ENCODE measurements at regions not wholly inside any gene's neighbourhood (a gene's known extent, or its start where the extent isn't known, plus 50 kb on each side); places are given as distances from the start of the nearest gene placed in this dataset.
A peak's percentile ranks its signal among the peaks of the same experiment; 100 is the strongest.
"Not testable (repeated sequence)": the region's sequence is repeated elsewhere in the genome, so short reads cannot be mapped to it uniquely, and the experiment has no call there.

- H3K4me2 ChIP-seq = no peak overlapping the region
- H3K9ac ChIP-seq = no peak overlapping the region
- no peaks in the 10 kb centered on the region for H4K20me1 ChIP-seq
- peaks cover 0 to 30% (median 4%) of the 10 kb centered on the region in 11 experiments; a peak in 5 of 22 replicates for H3K36me3 ChIP-seq
- H3K4me1 ChIP-seq = no peaks in the 10 kb centered on the region
- H3K27me3 ChIP-seq = peaks cover 0 to 46% (median 20%) of the 10 kb centered on the region in 11 experiments; a peak in 15 of 22 replicates
- H3K9me3 ChIP-seq (replicated peaks in 1 of 11) = peaks cover 44 to 65% (median 53%) of the 10 kb centered on the region in 11 experiments
- H3K27ac ChIP-seq = no peak overlapping the region
- H3K4me3 ChIP-seq = no peak overlapping the region
- no peak for TF ChIP-seq Cebpa-rat (IDR thresholded peaks at IDR 0.05)
Observed at GRCh38 chrX:65072590-65072989, 96.3 kb upstream of the ZC4H2 start.

DNA sequence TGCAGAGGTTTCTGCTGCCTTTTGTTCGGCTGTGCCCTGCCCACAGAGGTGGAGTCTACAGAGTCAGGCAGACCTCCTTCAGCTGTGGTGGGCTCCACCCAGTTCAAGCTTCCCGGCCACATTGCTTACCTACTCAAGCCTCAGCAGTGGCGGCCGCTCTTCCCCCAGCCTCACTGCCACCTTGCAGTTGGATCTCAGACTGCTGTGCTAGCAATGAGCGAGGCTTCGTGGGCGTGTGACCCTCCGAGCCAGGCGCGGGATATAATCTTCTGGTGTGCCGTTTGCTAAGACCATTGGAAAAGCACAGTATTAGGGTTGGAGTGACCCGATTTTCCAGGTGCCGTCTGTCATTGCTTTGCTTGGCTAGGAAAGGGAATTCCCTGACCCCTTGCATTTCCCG lies 82.4 kb upstream of the ZC4H2 start:
- H3K4me2 ChIP-seq = not testable (repeated sequence)

GRCh38 chrX:65045001-65045400 lies 68.8 kb upstream of the ZC4H2 start:
- no peak overlapping the region for H3K4me3 ChIP-seq
- TF ChIP-seq Cebpa-rat (IDR thresholded peaks at IDR 0.05) = no peak
- H4K20me1 ChIP-seq = no peaks in the 10 kb centered on the region
- 0 out of 20 replicates have a peak, but pooled peaks cover 0 to 6% (median 0%) of the 10 kb centered on the region in 10 experiments for H3K4me1 ChIP-seq
- peak overlapping the region in 2 of 11 experiments; percentile 29 to 34; a peak in 3 of 22 replicates for H3K27ac ChIP-seq
- 0 out of 22 replicates have a peak overlapping the region, but pooled peaks of 1 of the 11 experiments have one; percentile 9 for H3K4me2 ChIP-seq
- peaks cover 0 to 33% (median 14%) of the 10 kb centered on the region in 11 experiments; a peak in 9 of 22 replicates for H3K27me3 ChIP-seq
- H3K9me3 ChIP-seq (replicated peaks in 1 of 11) = peaks cover 29 to 52% (median 40%) of the 10 kb centered on the region in 11 experiments
- H3K36me3 ChIP-seq = no peaks in the 10 kb centered on the region; a peak in 1 of 22 replicates
- H3K9ac ChIP-seq = no peak overlapping the region

More for the DNA sequence above, 82.4 kb upstream of the ZC4H2 start:
- H3K9ac ChIP-seq, H3K4me1 ChIP-seq, H4K20me1 ChIP-seq, H3K27ac ChIP-seq, H3K4me3 ChIP-seq, H3K36me3 ChIP-seq: not testable (repeated sequence)
- Histone ChIP-seq H3K27me3 (peaks cover 0 to 30% (median 4%) of the 10 kb centered on the region in 11 experiments; a peak in 9 of 22 replicates), H3K9me3 (replicated peaks in 1 of 11) (peaks cover 22 to 41% (median 36%) of the 10 kb centered on the region in 11 experiments; a peak in 21 of 22 replicates)

- H4K20me1 ChIP-seq = no peaks in the 10 kb centered on the region
- H3K27me3 ChIP-seq = peaks cover 0 to 49% (median 10%) of the 10 kb centered on the region in 11 experiments; a peak in 9 of 22 replicates
- peak overlapping the region; percentile 53 to 87 (median 84) for H3K27ac ChIP-seq
- peak overlapping the region; percentile 74 to 85 (median 82) for H3K9ac ChIP-seq
- TF ChIP-seq Cebpa-rat (IDR thresholded peaks at IDR 0.05) = no peak
- peak overlapping the region; percentile 48 to 75 (median 67) for H3K4me2 ChIP-seq
- peaks cover 0 to 11% (median 9%) of the 10 kb centered on the region in 11 experiments; a peak in 11 of 22 replicates for H3K9me3 ChIP-seq (replicated peaks in 1 of 11)
- peaks cover 0 to 19% (median 6%) of the 10 kb centered on the region in 10 experiments; a peak in 7 of 20 replicates for H3K4me1 ChIP-seq
- peak overlapping the region; percentile 56 to 77 (median 69) for H3K4me3 ChIP-seq
- no peaks in the 10 kb centered on the region for H3K36me3 ChIP-seq
Observed at GRCh38 chrX:65035446-65035770, 59.2 kb upstream of the ZC4H2 start.

GRCh38 chrX:65034668-65035445 lies 58.6 kb upstream of the ZC4H2 start, which contains the start of gene ZC3H12B:
Gene ZC3H12B (plus strand): TSS chrX:65034826.
- H3K27ac ChIP-seq = peak within 1 kb of the TSS; percentile 53 to 87 (median 84)
- H4K20me1 ChIP-seq = no peaks in the 10 kb centered on the region
- H3K36me3 ChIP-seq = no peaks in the 10 kb centered on the region
- no peak for TF ChIP-seq Cebpa-rat (IDR thresholded peaks at IDR 0.05)
- peak within 1 kb of the TSS; percentile 48 to 75 (median 67) for H3K4me2 ChIP-seq
- H3K9ac ChIP-seq = peak within 1 kb of the TSS; percentile 74 to 85 (median 82)
- peaks cover 0 to 46% (median 12%) of the 10 kb centered on the region in 11 experiments; a peak in 10 of 22 replicates for H3K27me3 ChIP-seq
- peaks cover 0 to 19% (median 6%) of the 10 kb centered on the region in 10 experiments; a peak in 7 of 20 replicates for H3K4me1 ChIP-seq
- peaks cover 0 to 11% (median 9%) of the 10 kb centered on the region in 11 experiments; a peak in 11 of 22 replicates for H3K9me3 ChIP-seq (replicated peaks in 1 of 11)
- H3K4me3 ChIP-seq = peak within 1 kb of the TSS; percentile 56 to 77 (median 69)

DNA sequence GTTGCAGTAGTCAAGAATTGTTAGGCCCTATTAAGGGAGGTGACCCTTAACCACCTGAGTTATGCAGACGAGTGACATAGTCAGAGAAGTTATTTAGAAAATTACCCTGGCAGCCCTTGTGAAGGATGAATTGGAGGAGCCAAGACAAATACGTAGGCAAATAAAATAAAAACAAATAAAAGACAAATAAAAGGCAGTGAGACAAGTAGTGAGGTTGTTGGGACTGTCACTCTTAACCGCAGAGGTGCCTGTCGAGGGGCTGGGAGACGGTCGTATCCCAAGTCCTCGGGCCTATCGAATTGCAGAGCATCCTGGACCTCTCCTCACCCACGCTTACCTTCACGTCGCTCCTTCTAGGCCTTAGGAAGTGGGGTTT lies 58.0 kb upstream of the ZC4H2 start:
- peak overlapping the region; percentile 56 to 85 (median 82); a peak in 21 of 22 replicates for H3K9ac ChIP-seq
- H3K36me3 ChIP-seq = no peaks in the 10 kb centered on the region
- peak overlapping the region; percentile 48 to 75 (median 66) for H3K4me2 ChIP-seq
- H3K4me1 ChIP-seq = peaks cover 0 to 19% (median 6%) of the 10 kb centered on the region in 10 experiments; a peak in 7 of 20 replicates
- peaks cover 0 to 11% (median 9%) of the 10 kb centered on the region in 11 experiments; a peak in 11 of 22 replicates for H3K9me3 ChIP-seq (replicated peaks in 1 of 11)
- no peaks in the 10 kb centered on the region for H4K20me1 ChIP-seq
- no peak for TF ChIP-seq Cebpa-rat (IDR thresholded peaks at IDR 0.05)
- peak overlapping the region; percentile 56 to 77 (median 69) for H3K4me3 ChIP-seq
- H3K27ac ChIP-seq = peak overlapping the region in 10 of 11 experiments; percentile 74 to 87 (median 84); a peak in 16 of 22 replicates
- peaks cover 0 to 45% (median 14%) of the 10 kb centered on the region in 11 experiments; a peak in 11 of 22 replicates for H3K27me3 ChIP-seq
